ENCODE measurements at regions not wholly inside any gene's neighbourhood (a gene's known extent, or its start where the extent isn't known, plus 50 kb on each side); places are given as distances from the start of the nearest gene placed in this dataset.

DNA sequence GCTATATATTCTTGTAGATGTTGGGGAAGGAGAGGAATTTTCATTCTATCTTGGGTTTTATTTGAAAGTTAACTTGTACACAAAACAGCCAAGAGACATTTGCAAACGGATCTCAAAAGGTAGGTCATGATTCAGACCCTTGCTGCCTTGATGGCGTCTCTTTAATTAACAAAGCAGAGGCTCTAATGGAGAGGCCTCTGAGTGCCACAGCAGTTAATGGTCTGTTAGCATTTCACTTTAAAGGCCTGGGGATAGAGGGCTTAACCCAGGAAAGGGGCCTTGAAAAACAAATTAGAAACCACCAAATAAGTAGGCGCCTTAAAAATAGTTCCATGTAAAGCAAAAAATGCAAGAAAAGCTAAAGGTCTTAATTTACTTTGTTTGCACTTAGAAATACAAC lies 836.9 kb upstream of the CELF4 start:
- no peak for DNase-seq (ENCODE audit: low read depth)

DNA sequence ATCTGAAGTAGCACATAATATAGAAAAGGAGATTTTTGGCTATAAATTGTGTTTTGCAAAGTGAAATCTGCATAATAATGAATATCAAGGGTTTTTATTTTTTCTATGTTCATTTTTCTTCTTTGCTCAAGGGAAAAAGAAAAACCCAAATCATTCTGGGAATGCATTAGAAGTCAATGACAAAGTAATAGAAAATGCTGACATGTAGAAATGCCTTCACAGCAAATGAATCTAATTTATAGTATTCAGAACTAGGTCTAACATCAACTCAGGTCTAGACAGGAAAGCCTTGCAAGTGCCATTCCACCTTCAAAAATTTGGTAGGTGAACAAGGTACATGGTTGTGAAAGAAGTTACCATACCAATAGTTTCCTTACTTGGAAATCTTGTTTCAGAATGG lies 831.5 kb upstream of the CELF4 start:
- DNase-seq (ENCODE audit: low read depth): no peak

- no peak for DNase-seq (ENCODE audit: low read depth)
Observed at GRCh38 chr18:38386146-38386545, 820.5 kb upstream of the CELF4 start.

DNA sequence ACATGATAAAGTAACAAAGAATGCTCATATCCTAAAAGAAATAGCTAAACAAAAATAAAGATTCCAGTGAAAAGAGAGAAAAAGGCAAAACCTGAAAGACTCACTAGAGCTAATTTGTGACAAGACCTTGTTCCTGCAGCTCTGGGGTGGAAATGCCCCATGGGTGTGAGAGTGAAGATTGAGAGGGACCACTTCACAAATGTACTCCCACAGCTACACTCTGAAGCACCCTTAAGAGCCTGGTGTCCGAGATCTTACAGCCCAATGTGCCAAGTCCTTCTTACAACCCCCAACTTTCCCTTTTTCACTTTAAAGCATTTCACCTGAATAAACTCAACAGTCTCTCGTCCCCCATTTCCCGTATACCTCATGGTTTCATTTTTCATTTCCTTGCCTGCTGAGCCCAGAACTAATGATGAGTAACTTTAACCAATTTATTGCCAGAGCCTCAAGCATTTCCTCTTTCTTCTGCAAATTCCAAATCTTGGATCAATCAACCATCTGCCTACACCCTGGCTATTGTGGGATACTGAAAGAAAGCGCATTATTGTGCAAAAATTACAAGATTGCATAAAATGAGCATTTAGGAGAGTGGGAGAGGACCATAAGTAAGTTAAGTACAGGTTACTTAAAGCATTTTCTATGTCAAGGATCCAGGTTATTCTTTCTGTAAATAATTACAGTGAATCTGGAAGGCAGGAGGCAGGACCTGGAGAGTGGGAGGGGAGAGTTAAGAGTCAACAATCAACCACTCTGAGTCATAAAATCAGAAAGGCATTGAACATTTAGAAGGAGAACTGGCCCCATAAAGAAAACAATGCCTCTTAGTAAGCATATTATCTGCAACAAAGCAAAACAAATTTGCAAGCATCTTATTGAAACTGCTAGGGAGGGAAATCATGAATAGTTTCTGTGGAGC lies 804.4 kb upstream of the CELF4 start:
- no peak for DNase-seq (ENCODE audit: low read depth)

DNA sequence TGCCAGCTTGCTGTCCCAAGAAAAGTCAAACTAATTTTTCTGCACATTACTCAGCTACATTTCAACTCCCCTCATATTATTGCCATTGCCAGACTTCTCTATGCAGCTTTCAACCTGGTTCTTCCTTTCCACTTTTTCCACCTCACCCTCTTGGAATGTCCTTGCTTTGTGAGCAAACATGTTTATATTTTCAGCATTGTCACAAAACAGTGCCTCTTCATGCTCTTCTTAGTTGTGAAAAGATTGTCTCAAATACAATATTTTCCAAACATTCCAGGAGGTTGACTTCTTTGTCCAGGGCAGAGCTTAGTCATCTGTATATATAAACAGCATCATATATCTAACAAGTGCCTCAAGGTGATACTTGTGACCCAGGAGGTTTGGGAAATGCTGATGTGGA lies 803.3 kb upstream of the CELF4 start:
- no peak for DNase-seq (ENCODE audit: low read depth)

DNA sequence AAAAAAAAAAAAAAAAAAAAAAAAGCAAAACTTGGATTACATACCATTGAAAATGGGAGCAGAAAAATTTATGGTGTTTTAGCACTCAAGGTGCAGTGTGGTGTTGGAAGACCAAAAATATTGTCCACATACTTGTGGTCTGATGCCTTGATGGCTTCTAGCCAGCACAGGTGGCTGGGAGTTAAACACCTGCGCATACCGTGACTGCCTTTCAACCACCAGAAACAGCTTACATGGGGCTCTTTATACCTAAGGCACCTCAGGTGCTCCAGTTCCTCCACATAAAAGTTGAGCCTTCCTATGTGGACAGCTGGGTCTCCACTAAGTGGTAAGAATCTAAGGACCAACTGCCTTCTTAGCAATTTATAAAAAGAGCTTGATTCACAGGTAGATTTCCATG lies 802.6 kb upstream of the CELF4 start:
- DNase-seq (ENCODE audit: low read depth): no peak

DNA sequence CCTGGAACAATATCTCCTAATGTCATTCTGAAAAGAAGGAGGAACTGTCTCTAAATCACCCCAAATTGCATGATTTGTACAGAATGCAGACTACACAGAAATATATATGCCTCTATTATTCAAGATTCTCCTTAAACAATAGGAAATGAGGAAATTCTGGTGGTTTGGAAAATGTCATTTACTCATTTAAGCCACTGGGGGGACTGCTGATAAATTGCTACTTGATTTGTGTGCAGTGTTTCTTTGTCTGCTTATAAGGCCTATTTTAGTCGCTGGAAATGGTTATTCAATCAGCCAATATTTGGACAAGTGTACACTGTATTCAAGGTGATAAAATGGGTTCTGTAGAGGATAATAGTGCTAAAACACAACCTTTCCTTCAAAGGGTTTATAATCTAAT lies 801.9 kb upstream of the CELF4 start:
- DNase-seq (ENCODE audit: low read depth): no peak

DNA sequence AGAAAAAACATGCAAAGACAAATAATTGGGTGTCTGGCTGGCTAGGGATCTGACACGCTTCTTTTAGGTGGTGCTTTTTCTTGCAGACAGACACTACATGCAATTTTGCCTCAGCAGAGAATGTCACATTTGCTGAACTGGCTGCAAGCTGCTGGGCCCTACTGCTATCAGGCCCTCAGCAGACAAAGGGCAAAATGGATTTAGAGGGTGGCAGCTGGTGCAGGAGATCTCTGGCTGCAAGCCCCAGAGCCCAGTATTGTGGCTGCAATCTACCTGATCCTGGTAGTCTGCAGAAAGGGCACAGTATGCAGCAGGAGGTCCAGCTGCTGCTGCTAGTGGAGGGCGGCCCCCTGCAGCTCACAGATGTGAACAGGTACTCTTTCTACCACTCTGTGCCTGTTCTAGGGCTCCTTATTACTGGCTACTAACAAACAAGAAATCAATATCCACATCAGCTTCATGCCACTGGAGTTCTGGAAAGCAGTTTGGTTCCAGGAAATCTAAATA lies 796.7 kb upstream of the CELF4 start:
- DNase-seq (ENCODE audit: low read depth): no peak

GRCh38 chr18:38358805-38359657 lies 793.4 kb upstream of the CELF4 start:
- no peak for DNase-seq (ENCODE audit: low read depth)

DNA sequence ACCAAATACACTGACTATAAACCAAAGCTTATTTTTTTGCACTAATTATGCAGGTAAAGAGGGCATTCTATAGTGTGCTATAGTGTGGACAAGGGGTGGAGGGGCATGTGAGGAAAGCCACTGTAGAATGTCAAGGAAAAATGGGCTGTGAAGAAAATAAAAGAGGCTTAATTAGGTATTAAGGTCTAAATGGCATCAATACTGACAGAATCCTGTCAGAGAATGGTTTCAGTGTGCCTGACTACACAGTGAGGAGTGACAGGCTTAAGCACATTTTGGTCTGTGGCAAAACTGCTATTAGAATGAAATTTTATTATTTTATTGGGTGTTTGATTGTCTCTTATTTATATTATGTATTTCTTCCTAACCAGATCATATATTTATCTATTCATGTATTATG lies 787.6 kb upstream of the CELF4 start:
- DNase-seq (ENCODE audit: low read depth): no peak

DNA sequence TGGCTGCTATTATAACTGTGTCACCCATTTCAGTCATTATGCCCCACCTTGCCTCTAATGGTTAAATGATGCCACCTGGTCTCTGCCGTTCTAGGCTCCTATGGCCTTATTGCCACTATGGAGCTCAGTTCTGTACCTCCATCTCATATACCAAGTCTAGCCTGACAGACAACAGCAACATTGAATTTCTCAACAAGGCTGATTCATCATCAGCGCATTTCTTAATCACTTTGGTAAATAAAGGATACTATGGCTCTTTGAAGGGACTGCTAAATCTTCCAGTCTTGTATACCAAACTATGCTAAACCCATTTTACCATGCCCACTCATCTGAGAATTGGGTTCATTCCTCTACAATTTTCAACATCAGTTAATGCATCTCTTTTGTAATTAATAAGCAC lies 784.5 kb upstream of the CELF4 start:
- DNase-seq (ENCODE audit: low read depth): no peak

- DNase-seq (ENCODE audit: low read depth): no peak
Observed at GRCh38 chr18:38330573-38330972, 765.0 kb upstream of the CELF4 start.

- no peak for DNase-seq (ENCODE audit: low read depth)
Observed at GRCh38 chr18:38329145-38329544, 763.5 kb upstream of the CELF4 start.

DNA sequence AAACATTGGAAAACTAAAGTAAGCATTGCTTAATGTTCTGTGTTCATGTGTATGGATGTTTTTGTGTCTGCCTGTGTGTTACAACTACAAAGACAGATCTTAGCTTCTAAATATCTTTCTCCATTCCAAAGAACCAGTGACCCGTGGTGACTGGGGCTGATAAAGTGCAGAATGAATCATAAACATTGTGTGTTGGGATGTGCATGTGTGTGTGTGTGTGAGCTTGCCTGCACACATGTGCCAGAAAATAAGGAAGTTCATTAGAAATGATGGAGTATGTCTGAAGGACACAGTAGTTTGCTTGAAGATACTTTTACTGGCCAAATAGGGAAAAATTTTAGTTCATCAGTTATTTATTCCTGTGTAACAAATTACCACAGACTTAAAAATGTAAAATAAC lies 756.6 kb upstream of the CELF4 start:
- no peak for DNase-seq (ENCODE audit: low read depth)

GRCh38 chr18:38321262-38321661 lies 755.7 kb upstream of the CELF4 start:
- DNase-seq (ENCODE audit: low read depth): no peak

DNA sequence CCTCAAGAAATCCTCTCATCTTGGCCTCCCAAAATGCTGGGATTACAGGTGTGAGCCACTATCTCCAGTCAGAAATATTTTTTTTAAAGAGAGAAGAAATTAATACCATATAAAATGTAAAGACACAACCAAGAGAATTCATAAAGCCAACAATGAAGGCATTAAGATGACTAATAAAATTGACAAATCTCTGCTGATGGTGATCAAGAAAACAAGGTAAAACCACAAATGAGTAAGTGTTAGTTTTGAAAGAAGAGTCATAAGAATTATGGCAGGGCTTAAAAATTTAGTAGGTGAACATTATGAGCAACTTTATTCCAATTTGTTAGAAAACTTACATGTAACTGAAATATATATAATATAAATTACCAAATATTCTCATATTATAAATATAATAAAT lies 752.8 kb upstream of the CELF4 start:
- no peak for DNase-seq (ENCODE audit: low read depth)

GRCh38 chr18:38313831-38314230 lies 748.2 kb upstream of the CELF4 start:
- DNase-seq (ENCODE audit: low read depth): no peak

GRCh38 chr18:38312532-38312931 lies 746.9 kb upstream of the CELF4 start:
- no peak for DNase-seq (ENCODE audit: low read depth)

DNA sequence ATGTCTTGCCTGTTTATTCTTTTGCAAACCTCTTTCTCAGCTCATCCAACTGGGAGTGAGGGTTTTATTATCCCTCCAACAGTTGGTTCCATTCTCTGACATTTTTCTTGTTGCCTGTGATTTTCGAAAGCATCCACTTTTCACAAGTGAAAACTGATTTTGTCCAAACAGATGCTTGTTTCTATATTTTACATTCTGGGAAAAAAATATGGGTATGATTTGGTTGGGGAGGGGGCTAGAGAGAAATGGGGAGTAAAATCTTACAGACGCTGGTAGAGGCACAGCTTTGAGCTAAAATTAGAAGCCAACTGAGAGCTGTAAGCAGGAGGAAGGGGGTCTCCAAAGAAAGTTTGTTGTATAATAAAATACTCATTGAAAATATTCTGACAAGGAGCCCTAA lies 745.3 kb upstream of the CELF4 start:
- DNase-seq (ENCODE audit: low read depth): no peak

- no peak for DNase-seq (ENCODE audit: low read depth)
Observed at GRCh38 chr18:38307914-38308313, 742.3 kb upstream of the CELF4 start.

- no peak for DNase-seq (ENCODE audit: low read depth)
Observed at GRCh38 chr18:38305961-38306360, 740.4 kb upstream of the CELF4 start.

GRCh38 chr18:38301621-38302020 lies 736.0 kb upstream of the CELF4 start:
- no peak for DNase-seq (ENCODE audit: low read depth)

DNA sequence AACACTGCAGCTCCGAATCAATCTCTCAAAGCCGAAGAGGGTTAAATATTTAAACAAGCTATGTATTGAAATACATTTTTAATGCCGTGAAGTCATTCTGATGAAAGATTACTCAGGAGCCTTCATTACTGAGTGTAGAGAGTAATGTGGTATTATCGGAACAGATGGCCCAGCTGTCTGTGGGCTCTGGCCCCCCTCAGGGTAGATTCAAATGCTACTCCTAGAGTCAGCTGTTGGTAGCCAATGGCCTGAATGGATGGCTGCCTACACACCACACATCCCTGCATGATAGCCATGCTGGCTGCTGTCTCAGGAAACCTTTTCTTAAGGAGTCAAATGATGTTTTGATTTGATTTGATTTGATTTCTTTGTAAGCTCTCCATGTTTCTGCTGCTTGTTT lies 732.3 kb upstream of the CELF4 start:
- DNase-seq (ENCODE audit: low read depth): no peak

Data from activated T-helper 9 cell treated with anti-CD3 and anti-CD28 coated beads, Interleukin-2, amount 50 U/mL, for 16 hours (primary cell).